ENCODE measurements at regions not wholly inside any gene's neighbourhood (a gene's known extent, or its start where the extent isn't known, plus 50 kb on each side); places are given as distances from the start of the nearest gene placed in this dataset.

DNA sequence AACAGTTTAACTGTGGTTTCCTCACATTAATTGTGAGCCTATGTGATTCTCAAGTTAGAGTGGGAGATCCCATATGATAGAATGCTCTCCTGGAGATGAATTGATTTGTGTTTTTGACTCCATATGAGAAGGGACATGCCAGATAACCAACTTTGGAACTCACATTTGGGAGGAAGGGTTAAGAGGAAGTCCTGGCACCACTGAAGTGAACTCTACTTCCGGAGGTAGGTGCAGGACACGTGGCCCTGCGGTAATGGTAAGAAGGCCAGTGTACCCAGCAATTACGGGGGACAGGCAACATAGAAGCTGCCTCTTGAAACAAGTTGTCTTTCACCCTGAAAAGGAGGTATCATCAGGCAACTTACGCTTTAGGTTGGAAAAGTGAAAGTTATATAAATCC lies 146.6 kb upstream of the RFX3 start:
- DNase-seq (ENCODE audit: extremely low read depth, insufficient read length), result no peak
- Histone ChIP-seq H3K4me3 (replicated peaks; ENCODE audit: low read depth, low read length) (no peak overlapping the region), H3K27me3 (replicated peaks; ENCODE audit: control insufficient read depth, insufficient read depth, low read length) (no peaks in the 10 kb centered on the region), H3K36me3 (ENCODE audit: control insufficient read depth, insufficient read depth, low read length) (no peaks in the 10 kb centered on the region)
- no peak for TF ChIP-seq CTCF (IDR thresholded peaks at IDR 0.05; ENCODE audit: insufficient read depth, low read length, poor library complexity, severe bottlenecking)

DNA sequence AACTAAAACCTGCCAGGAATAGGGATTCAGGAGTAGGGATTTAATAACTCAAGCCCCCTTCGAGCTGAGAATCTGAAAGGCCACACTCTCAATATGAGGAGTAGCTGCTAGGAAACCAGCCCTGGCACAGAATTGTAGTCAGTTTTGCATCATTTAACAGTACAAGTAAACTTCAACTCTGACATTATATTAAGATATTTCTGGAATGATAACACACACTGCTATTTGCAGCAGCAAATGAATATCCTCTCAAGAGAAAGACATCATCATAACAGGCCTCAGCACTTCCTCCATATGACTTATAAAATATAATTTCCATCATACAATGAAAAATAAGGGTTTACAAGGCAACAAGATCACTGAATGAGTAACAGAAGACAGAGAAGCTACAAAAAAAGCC lies 138.2 kb upstream of the RFX3 start:
- no peak overlapping the region for H3K4me3 ChIP-seq (replicated peaks; ENCODE audit: low read depth, low read length)
- no peaks in the 10 kb centered on the region for H3K36me3 ChIP-seq (ENCODE audit: control insufficient read depth, insufficient read depth, low read length)
- DNase-seq (ENCODE audit: extremely low read depth, insufficient read length), result no peak
- H3K27me3 ChIP-seq (replicated peaks; ENCODE audit: control insufficient read depth, insufficient read depth, low read length), result no peaks in the 10 kb centered on the region
- TF ChIP-seq CTCF (IDR thresholded peaks at IDR 0.05; ENCODE audit: insufficient read depth, low read length, poor library complexity, severe bottlenecking), result no peak

GRCh38 chr9:3662671-3663070 lies 136.9 kb upstream of the RFX3 start:
- no peak overlapping the region for H3K4me3 ChIP-seq (replicated peaks; ENCODE audit: low read depth, low read length)
- no peaks in the 10 kb centered on the region; the same call in 1 of the 2 replicates for H3K36me3 ChIP-seq (ENCODE audit: control insufficient read depth, insufficient read depth, low read length)
- no peak for TF ChIP-seq CTCF (IDR thresholded peaks at IDR 0.05; ENCODE audit: insufficient read depth, low read length, poor library complexity, severe bottlenecking)
- no peaks in the 10 kb centered on the region for H3K27me3 ChIP-seq (replicated peaks; ENCODE audit: control insufficient read depth, insufficient read depth, low read length)
- DNase-seq (ENCODE audit: extremely low read depth, insufficient read length), result no peak

- DNase-seq (ENCODE audit: extremely low read depth, insufficient read length), result no peak
- no peak for TF ChIP-seq CTCF (IDR thresholded peaks at IDR 0.05; ENCODE audit: insufficient read depth, low read length, poor library complexity, severe bottlenecking)
- Histone ChIP-seq H3K27me3 (replicated peaks; ENCODE audit: control insufficient read depth, insufficient read depth, low read length) (no peaks in the 10 kb centered on the region), H3K4me3 (replicated peaks; ENCODE audit: low read depth, low read length) (no peak overlapping the region), H3K36me3 (ENCODE audit: control insufficient read depth, insufficient read depth, low read length) (no peaks in the 10 kb centered on the region; the same call in 1 of the 2 replicates)
Observed at GRCh38 chr9:3660936-3661335, 135.1 kb upstream of the RFX3 start.

DNA sequence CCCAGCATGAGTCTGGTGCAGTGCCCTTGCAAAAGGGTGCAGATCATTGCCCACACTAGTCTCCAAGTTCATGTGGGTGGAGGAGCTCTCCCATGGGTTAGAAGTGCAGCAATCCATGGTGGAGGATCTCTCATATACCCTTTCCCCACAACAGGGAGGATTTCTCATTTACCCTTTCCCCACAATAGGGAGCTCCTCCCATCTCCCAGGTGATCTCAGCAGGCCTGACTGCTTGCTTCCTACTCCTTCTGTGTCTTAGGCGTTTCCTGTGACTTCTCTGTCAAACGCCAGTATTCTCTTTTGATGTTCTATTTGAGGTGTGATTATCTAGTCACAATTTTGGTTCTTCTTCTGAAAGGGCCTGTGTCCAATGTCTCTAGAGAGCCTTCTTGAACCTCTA lies 133.8 kb upstream of the RFX3 start:
- Histone ChIP-seq H3K4me3 (replicated peaks; ENCODE audit: low read depth, low read length) (no peak overlapping the region), H3K27me3 (replicated peaks; ENCODE audit: control insufficient read depth, insufficient read depth, low read length) (no peaks in the 10 kb centered on the region), H3K36me3 (ENCODE audit: control insufficient read depth, insufficient read depth, low read length) (no peaks in the 10 kb centered on the region; the same call in 1 of the 2 replicates)
- DNase-seq (ENCODE audit: extremely low read depth, insufficient read length), result no peak
- TF ChIP-seq CTCF (IDR thresholded peaks at IDR 0.05; ENCODE audit: insufficient read depth, low read length, poor library complexity, severe bottlenecking), result no peak

GRCh38 chr9:3658964-3659363 lies 133.2 kb upstream of the RFX3 start:
- no peaks in the 10 kb centered on the region; the same call in 1 of the 2 replicates for H3K36me3 ChIP-seq (ENCODE audit: control insufficient read depth, insufficient read depth, low read length)
- TF ChIP-seq CTCF (IDR thresholded peaks at IDR 0.05; ENCODE audit: insufficient read depth, low read length, poor library complexity, severe bottlenecking), result no peak

More at GRCh38 chr9:3658964-3659363, 133.2 kb upstream of the RFX3 start:
- H3K4me3 ChIP-seq (replicated peaks; ENCODE audit: low read depth, low read length), result no peak overlapping the region
- no peaks in the 10 kb centered on the region for H3K27me3 ChIP-seq (replicated peaks; ENCODE audit: control insufficient read depth, insufficient read depth, low read length)
- DNase-seq (ENCODE audit: extremely low read depth, insufficient read length), result no peak
